ENCODE measurements at regions not wholly inside any gene's neighbourhood (a gene's known extent, or its start where the extent isn't known, plus 50 kb on each side); places are given as distances from the start of the nearest gene placed in this dataset.

DNA sequence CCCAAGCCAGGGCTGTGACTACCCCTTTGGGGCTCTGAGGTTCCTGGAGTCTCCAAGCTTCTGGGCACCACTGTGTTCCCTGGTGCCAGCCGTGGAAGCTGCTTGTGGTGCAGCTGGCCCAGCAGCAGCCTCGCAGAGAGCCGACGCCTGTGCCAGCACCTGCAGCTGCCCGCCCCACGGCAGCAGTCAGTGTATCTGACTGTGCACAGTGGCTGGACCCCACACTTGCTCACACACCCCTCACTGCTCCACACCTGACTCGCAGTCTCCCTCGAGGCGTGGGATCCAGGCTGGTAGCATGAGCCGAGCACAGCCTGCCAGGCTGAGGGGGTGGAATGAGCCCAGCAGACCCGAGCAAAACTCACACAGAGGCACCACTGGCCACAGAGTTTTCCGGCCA, 325.2 kb downstream of the PCNX1 start:
- TF ChIP-seq POLR2AphosphoS5 (IDR thresholded peaks at IDR 0.05) (no peak), CTCF (IDR thresholded peaks at IDR 0.05) (no peak), POLR2A (IDR thresholded peaks at IDR 0.05) (no peak), EP300 (IDR thresholded peaks at IDR 0.05) (no peak)
